ENCODE measurements at regions not wholly inside any gene's neighbourhood (a gene's known extent, or its start where the extent isn't known, plus 50 kb on each side); places are given as distances from the start of the nearest gene placed in this dataset.

- TF ChIP-seq EZH2phosphoT487 (IDR thresholded peaks at IDR 0.05; ENCODE audit: low read depth) = no peak
- TF ChIP-seq CTCF (IDR thresholded peaks at IDR 0.05; ENCODE audit: low read depth, low read length) = no peak
Measured at GRCh38 chr14:56918849-56919574, 108.7 kb upstream of the OTX2 start.

All from OCI-LY3 (cell line).